DMS153 treated with DMSO at 0.1 percent for 48 hours (cell line): ENCODE measurements at regions not wholly inside any gene's neighbourhood (a gene's known extent, or its start where the extent isn't known, plus 50 kb on each side); places are given as distances from the start of the nearest gene placed in this dataset.
A peak's percentile ranks its signal among the peaks of the same experiment; 100 is the strongest.

Experiments used
- DNase-seq: peaks from one replicate; lab custom pipeline; 2025; ENCODE audit not compliant: unreplicated experiment; lab: John Stamatoyannopoulos, UW

- no peak for DNase-seq
Measured at GRCh38 chr9:101792475-101792874, 54.0 kb upstream of the GRIN3A start.

GRCh38 chr9:101791938-101792337, 53.5 kb upstream of the GRIN3A start:
- DNase-seq = peak; percentile 9

GRCh38 chr9:101791533-101791932, 53.1 kb upstream of the GRIN3A start:
- DNase-seq = no peak
